ENCODE measurements at regions not wholly inside any gene's neighbourhood (a gene's known extent, or its start where the extent isn't known, plus 50 kb on each side); places are given as distances from the start of the nearest gene placed in this dataset.
"Not testable (repeated sequence)": the region's sequence is repeated elsewhere in the genome, so short reads cannot be mapped to it uniquely, and the experiment has no call there.

- no peak for DNase-seq
These were observed 97.0 kb upstream of the CDC42BPA start for GRCh38 chr1:227415115-227415790.

GRCh38 chr1:227411066-227411465 lies 92.8 kb upstream of the CDC42BPA start:
- DNase-seq: no peak

- DNase-seq: not testable (repeated sequence)
These were observed 88.0 kb upstream of the CDC42BPA start for GRCh38 chr1:227406332-227406731.

GRCh38 chr1:227403535-227403934 lies 85.2 kb upstream of the CDC42BPA start:
- no peak for DNase-seq

GRCh38 chr1:227401562-227402342 lies 83.5 kb upstream of the CDC42BPA start:
- no peak for DNase-seq

GRCh38 chr1:227399152-227399730 lies 80.9 kb upstream of the CDC42BPA start:
- DNase-seq: no peak

GRCh38 chr1:227397354-227397978 lies 79.2 kb upstream of the CDC42BPA start:
- DNase-seq: no peak

- DNase-seq: no peak
These were observed 78.5 kb upstream of the CDC42BPA start for GRCh38 chr1:227396539-227397353.

GRCh38 chr1:227395426-227396028 lies 77.2 kb upstream of the CDC42BPA start:
- DNase-seq: no peak

- no peak for DNase-seq
These were observed 74.9 kb upstream of the CDC42BPA start for GRCh38 chr1:227392984-227393764.

GRCh38 chr1:227391879-227392278 lies 73.6 kb upstream of the CDC42BPA start:
- DNase-seq: no peak

- DNase-seq: no peak
These were observed 72.9 kb upstream of the CDC42BPA start for GRCh38 chr1:227391211-227391610.

GRCh38 chr1:227390525-227390924 lies 72.2 kb upstream of the CDC42BPA start:
- no peak for DNase-seq

GRCh38 chr1:227388214-227389168 lies 70.2 kb upstream of the CDC42BPA start:
- no peak for DNase-seq

GRCh38 chr1:227379555-227379892 lies 61.2 kb upstream of the CDC42BPA start:
- no peak for DNase-seq

GRCh38 chr1:227378871-227379554 lies 60.7 kb upstream of the CDC42BPA start:
- no peak for DNase-seq

- DNase-seq: no peak
These were observed 59.9 kb upstream of the CDC42BPA start for GRCh38 chr1:227378181-227378580.

- no peak for DNase-seq
These were observed 56.6 kb upstream of the CDC42BPA start for GRCh38 chr1:227374846-227375245.

GRCh38 chr1:227372726-227373130 lies 54.4 kb upstream of the CDC42BPA start:
- no peak for DNase-seq

Measured in NCI-H2107 (cell line).